Epidermal melanocyte (primary cell): ENCODE measurements at regions not wholly inside any gene's neighbourhood (a gene's known extent, or its start where the extent isn't known, plus 50 kb on each side); places are given as distances from the start of the nearest gene placed in this dataset.
"Not testable (repeated sequence)": the region's sequence is repeated elsewhere in the genome, so short reads cannot be mapped to it uniquely, and the experiment has no call there.

ENCODE experiments used
- DNase-seq: peaks from one replicate; pipeline ENCODE4 v3.0.0; 2011; ENCODE audit warnings: low spot score; ENCODE audit not compliant: insufficient read length

- not testable (repeated sequence) for DNase-seq
These were observed 60.2 kb upstream of the PRSS3 start for GRCh38 chr9:33734941-33735835.

- no peak for DNase-seq
These were observed 57.4 kb upstream of the PRSS3 start for GRCh38 chr9:33737811-33738606.

- no peak for DNase-seq
These were observed 56.0 kb upstream of the PRSS3 start for GRCh38 chr9:33739398-33739797.

GRCh38 chr9:33740075-33740474 is 55.3 kb upstream of the PRSS3 start:
- DNase-seq: no peak

GRCh38 chr9:33740958-33741357 is 54.4 kb upstream of the PRSS3 start:
- DNase-seq: not testable (repeated sequence)

- DNase-seq: no peak
These were observed 53.3 kb upstream of the PRSS3 start for GRCh38 chr9:33742051-33742450.

GRCh38 chr9:33742519-33742918 is 52.8 kb upstream of the PRSS3 start:
- no peak for DNase-seq
